HUES64 (cell line): ENCODE measurements at regions not wholly inside any gene's neighbourhood (a gene's known extent, or its start where the extent isn't known, plus 50 kb on each side); places are given as distances from the start of the nearest gene placed in this dataset.

Experiments used
- H3K27ac ChIP-seq: 2 replicates; pipeline ENCODE4 v1.7.0; 2013; ENCODE audit warnings: low read depth, low read length, inconsistent platforms
- H3K27me3 ChIP-seq: 2 replicates; pipeline ENCODE4 v1.6.1; 2013; ENCODE audit warnings: mild to moderate bottlenecking, low read length; ENCODE audit not compliant: insufficient read depth
- H3K36me3 ChIP-seq: 2 replicates; pipeline ENCODE4 v1.6.1; 2013; ENCODE audit warnings: mild to moderate bottlenecking, low read length; ENCODE audit not compliant: insufficient read depth
- H3K4me1 ChIP-seq: 2 replicates; pipeline ENCODE4 v1.6.1; 2013; ENCODE audit warnings: mild to moderate bottlenecking, low read length, moderate library complexity; ENCODE audit not compliant: insufficient read depth
- H3K4me3 ChIP-seq: 2 replicates; pipeline ENCODE4 v1.5.1; 2013; ENCODE audit warnings: mild to moderate bottlenecking, low read length, moderate library complexity
- H3K9ac ChIP-seq: 2 replicates; pipeline ENCODE4 v1.6.1; 2013; ENCODE audit warnings: mild to moderate bottlenecking, low read depth, low read length
- H3K9me3 ChIP-seq: 2 replicates; pipeline ENCODE4 v1.6.1; 2013; ENCODE audit warnings: low read depth, low read length; ENCODE audit not compliant: insufficient read depth
- WGBS: fragments of 150-250, 120-280 bp; methylation state at CpG from one replicate; pipeline ENCODE4 v1.1.7; 2013; ENCODE audit warnings: missing lambda C conversion rate; 5-methylcytosine and 5-hydroxymethylcytosine counted together

DNA sequence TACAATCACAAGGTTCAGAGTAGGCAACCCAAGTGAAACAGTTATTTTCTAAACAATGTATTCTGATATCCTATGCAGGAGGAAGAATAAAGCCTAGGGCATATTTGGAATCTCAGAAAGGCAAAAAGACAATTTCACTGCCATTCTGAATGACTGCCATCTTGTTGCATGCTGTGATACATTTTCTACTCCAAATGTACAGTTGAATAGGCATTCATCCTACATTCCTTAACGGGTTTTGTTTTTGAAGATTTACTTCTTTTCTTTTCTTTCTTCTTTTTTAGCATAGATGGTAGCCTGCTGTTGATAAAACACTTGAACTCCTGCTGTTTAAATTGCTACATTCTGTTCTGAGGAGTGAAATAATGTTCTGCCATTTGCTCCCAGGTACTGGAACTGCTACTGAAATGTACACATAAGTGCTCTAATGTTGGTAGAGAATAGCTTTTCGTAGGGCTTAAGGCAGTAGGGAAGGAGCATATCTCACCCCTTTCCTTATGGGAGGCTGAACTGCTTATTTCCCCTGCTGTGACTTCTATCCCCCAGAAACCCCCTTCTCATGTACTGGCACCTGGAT is 506.8 kb downstream of the DNAJB9 start:
- no CpG with 5 or more reads among the region's 2 CpGs for WGBS
- no peak overlapping the region for H3K9ac ChIP-seq
- H3K4me1 ChIP-seq, result peaks cover 6% of the 10 kb centered on the region
- no peaks in the 10 kb centered on the region for H3K9me3 ChIP-seq
- H3K4me3 ChIP-seq, result no peak overlapping the region
- no peaks in the 10 kb centered on the region for H3K36me3 ChIP-seq
- no peaks in the 10 kb centered on the region for H3K27me3 ChIP-seq
- H3K27ac ChIP-seq, result no peak overlapping the region

DNA sequence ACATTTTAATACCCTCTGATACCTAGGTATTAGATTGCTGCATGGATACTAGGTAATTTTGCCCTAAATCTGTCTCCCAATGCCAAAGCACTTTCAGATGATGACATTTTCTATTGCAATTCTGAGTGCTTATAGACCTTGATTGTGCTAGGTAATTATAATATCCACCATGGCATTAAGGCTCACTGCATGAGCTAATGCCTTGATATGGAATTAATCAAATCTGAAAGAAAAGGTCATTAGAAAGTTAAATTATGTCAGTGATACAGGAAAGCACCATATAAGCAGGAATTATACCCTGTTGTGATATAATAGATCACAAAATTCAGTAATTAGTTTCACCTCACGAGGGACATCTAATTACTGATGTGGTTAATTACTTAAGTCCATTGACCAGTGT is 521.4 kb downstream of the DNAJB9 start:
- Histone ChIP-seq H3K27ac (no peak overlapping the region), H3K4me3 (no peak overlapping the region), H3K27me3 (no peaks in the 10 kb centered on the region), H3K36me3 (no peaks in the 10 kb centered on the region), H3K9me3 (no peaks in the 10 kb centered on the region), H3K9ac (no peak overlapping the region), H3K4me1 (no peaks in the 10 kb centered on the region)
- no CpG with 5 or more reads among the region's 1 CpG for WGBS

DNA sequence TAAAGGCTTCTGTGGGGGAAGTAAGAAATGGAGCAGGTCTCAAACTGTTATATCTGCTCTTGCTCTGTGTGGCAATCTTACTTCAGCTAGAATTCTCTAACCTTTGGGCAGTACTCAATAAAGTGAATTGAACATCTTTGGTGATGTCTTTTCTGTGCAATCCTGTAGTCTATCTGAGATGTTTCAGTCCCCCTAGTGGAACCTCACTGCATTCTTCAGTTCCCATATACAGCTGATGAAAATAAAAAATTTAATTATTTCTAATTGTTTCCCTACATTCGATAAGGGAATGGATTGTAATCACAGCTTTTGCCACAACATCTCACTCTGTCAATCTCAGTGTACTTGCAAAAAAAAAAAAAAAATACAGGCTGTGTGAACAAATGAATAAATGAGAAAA is 522.6 kb downstream of the DNAJB9 start:
- H3K27ac ChIP-seq, result no peak overlapping the region
- H3K4me3 ChIP-seq, result no peak overlapping the region
- no peaks in the 10 kb centered on the region for H3K27me3 ChIP-seq
- WGBS, result no CpG with 5 or more reads among the region's 1 CpG
- no peaks in the 10 kb centered on the region for H3K9me3 ChIP-seq
- no peak overlapping the region for H3K9ac ChIP-seq
- H3K36me3 ChIP-seq, result no peaks in the 10 kb centered on the region
- H3K4me1 ChIP-seq, result no peaks in the 10 kb centered on the region

DNA sequence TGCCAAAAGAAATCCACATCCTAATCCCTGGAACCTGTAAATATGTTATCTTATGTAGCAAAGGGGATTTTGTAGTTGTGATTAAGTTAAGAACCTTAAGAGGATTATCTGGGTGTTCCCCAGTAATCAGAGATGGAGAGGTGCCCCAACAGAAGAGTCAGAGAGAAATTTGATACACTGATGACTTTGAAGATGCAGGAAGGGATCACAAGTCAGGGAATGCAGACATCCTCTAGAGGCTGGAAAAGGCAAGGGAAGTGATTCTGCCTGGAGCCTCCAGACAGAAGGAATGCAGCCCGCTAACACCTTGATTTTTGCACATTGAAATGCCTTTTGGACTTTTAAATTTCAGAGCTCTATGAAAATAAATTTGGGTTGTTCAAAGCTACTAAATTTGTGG is 531.7 kb downstream of the DNAJB9 start:
- 90% methylated on average over 1 of the region's 1 CpG for whole genome bisulfite sequencing
- no peak overlapping the region for H3K27ac ChIP-seq
- H3K36me3 ChIP-seq, result no peaks in the 10 kb centered on the region
- no peak overlapping the region for H3K9ac ChIP-seq
- no peaks in the 10 kb centered on the region for H3K9me3 ChIP-seq
- no peaks in the 10 kb centered on the region for H3K27me3 ChIP-seq
- H3K4me3 ChIP-seq, result no peak overlapping the region
- 0 out of 2 replicates have a peak, but pooled peaks cover 2% of the 10 kb centered on the region for H3K4me1 ChIP-seq

GRCh38 chr7:109109558-109109957 is 539.9 kb downstream of the DNAJB9 start:
- WGBS, result no CpG with 5 or more reads among the region's 1 CpG
- Histone ChIP-seq H3K9me3 (no peaks in the 10 kb centered on the region), H3K27me3 (no peaks in the 10 kb centered on the region), H3K4me3 (no peak overlapping the region), H3K27ac (no peak overlapping the region), H3K36me3 (no peaks in the 10 kb centered on the region), H3K9ac (no peak overlapping the region), H3K4me1 (0 out of 2 replicates have a peak, but pooled peaks cover 6% of the 10 kb centered on the region)

- 0 out of 2 replicates have a peak, but pooled peaks cover 6% of the 10 kb centered on the region for H3K4me1 ChIP-seq
- no peak overlapping the region for H3K4me3 ChIP-seq
- H3K36me3 ChIP-seq, result no peaks in the 10 kb centered on the region
- H3K9me3 ChIP-seq, result no peaks in the 10 kb centered on the region
- WGBS, result 96% methylated on average over 3 of the region's 3 CpGs
- no peak overlapping the region for H3K27ac ChIP-seq
- H3K27me3 ChIP-seq, result no peaks in the 10 kb centered on the region
- no peak overlapping the region for H3K9ac ChIP-seq
Measured at GRCh38 chr7:109111086-109111485, 541.4 kb downstream of the DNAJB9 start.

- no peaks in the 10 kb centered on the region for H3K9me3 ChIP-seq
- H3K27ac ChIP-seq, result no peak overlapping the region
- peaks cover 18% of the 10 kb centered on the region for H3K4me1 ChIP-seq
- no peak overlapping the region for H3K9ac ChIP-seq
- no peaks in the 10 kb centered on the region for H3K36me3 ChIP-seq
- H3K4me3 ChIP-seq, result no peak overlapping the region
- no peaks in the 10 kb centered on the region for H3K27me3 ChIP-seq
- 86% methylated on average over 3 of the region's 4 CpGs for WGBS
Measured at GRCh38 chr7:109121599-109122300, 552.1 kb downstream of the DNAJB9 start.

- peaks cover 41% of the 10 kb centered on the region for H3K4me1 ChIP-seq
- H3K36me3 ChIP-seq, result no peaks in the 10 kb centered on the region
- no peaks in the 10 kb centered on the region for H3K9me3 ChIP-seq
- no peak overlapping the region for H3K27ac ChIP-seq
- 91% methylated on average over 3 of the region's 3 CpGs for WGBS
- H3K4me3 ChIP-seq, result no peak overlapping the region
- H3K9ac ChIP-seq, result no peak overlapping the region
- no peaks in the 10 kb centered on the region for H3K27me3 ChIP-seq
Measured at GRCh38 chr7:109125001-109125400, 555.3 kb downstream of the DNAJB9 start.

DNA sequence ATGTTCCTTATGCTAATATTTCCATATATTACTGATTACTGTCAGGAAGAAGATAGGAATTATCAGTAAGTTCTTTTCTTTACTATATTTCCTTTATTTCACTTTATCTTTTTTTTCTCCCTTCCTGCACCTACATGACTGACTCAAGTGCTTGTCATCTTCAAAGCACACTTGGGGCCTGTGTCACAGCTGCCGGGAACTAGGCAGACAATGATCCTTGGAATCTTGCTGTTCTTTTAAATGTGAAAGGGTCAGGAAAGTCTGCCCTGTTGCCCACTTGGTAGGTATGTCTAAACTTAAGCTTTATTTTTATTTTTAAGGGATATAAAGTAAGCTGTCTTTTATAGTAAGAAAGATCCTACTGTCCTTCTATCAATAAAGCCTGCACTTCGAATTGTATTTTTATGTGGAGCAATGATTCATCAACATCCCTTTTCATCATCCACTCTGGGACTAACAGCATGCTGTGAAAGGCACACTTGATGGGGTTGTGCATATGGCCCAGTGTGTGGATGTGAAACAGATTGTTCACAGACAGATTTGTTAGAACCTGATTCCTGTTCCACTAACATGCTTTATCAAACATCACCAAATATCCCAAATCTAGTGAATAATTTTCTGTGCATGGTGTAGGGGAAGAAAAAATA is 556.9 kb downstream of the DNAJB9 start:
- Histone ChIP-seq H3K9me3 (no peaks in the 10 kb centered on the region), H3K9ac (no peak overlapping the region)
- WGBS, result 54% methylated on average over 1 of the region's 2 CpGs

GRCh38 chr7:109127145-109127544 is 557.5 kb downstream of the DNAJB9 start:
- no peaks in the 10 kb centered on the region for H3K36me3 ChIP-seq
- no peaks in the 10 kb centered on the region for H3K27me3 ChIP-seq
- 14% methylated on average over 1 of the region's 1 CpG for WGBS
- H3K9ac ChIP-seq, result no peak overlapping the region
- peaks cover 37% of the 10 kb centered on the region for H3K4me1 ChIP-seq
- H3K4me3 ChIP-seq, result no peak overlapping the region
- H3K9me3 ChIP-seq, result no peaks in the 10 kb centered on the region
- H3K27ac ChIP-seq, result peak overlapping the region; percentile 76

More for the DNA sequence above, 556.9 kb downstream of the DNAJB9 start:
- H3K4me3 ChIP-seq, result no peak overlapping the region
- H3K36me3 ChIP-seq, result no peaks in the 10 kb centered on the region
- H3K27ac ChIP-seq, result peak overlapping the region; percentile 76
- no peaks in the 10 kb centered on the region for H3K27me3 ChIP-seq
- H3K4me1 ChIP-seq, result peaks cover 41% of the 10 kb centered on the region

DNA sequence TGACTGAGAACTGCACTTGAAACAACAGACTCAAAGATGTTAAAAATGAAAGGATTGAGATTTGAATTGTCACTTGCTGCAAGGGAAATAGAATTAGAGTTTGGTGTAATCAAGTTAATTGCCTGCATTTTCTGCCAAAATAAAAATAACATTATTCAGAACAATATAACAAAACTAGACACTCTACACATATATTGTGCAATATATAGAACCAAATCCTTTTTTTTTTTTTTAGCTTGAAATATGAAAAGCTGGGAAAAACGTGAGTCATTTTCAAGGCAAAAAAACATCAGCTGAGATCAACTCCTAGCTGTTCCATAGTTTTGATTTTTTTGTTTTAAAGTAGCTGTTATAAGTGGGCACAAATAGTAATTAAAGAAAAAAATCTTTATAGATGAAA is 561.5 kb downstream of the DNAJB9 start:
- Histone ChIP-seq H3K9ac (no peak overlapping the region), H3K4me3 (no peak overlapping the region), H3K9me3 (peaks cover 9% of the 10 kb centered on the region; the same call in 1 of the 2 replicates), H3K27me3 (no peaks in the 10 kb centered on the region), H3K36me3 (no peaks in the 10 kb centered on the region), H3K27ac (no peak overlapping the region), H3K4me1 (peaks cover 29% of the 10 kb centered on the region)
- WGBS, result 100% methylated on average over 1 of the region's 1 CpG
